ENCODE measurements at regions not wholly inside any gene's neighbourhood (a gene's known extent, or its start where the extent isn't known, plus 50 kb on each side); places are given as distances from the start of the nearest gene placed in this dataset. TPM values are rescaled to one million over a fixed set of nuclear protein-coding genes. Genes with fewer than 3 reads are reported as not detected.

DNA sequence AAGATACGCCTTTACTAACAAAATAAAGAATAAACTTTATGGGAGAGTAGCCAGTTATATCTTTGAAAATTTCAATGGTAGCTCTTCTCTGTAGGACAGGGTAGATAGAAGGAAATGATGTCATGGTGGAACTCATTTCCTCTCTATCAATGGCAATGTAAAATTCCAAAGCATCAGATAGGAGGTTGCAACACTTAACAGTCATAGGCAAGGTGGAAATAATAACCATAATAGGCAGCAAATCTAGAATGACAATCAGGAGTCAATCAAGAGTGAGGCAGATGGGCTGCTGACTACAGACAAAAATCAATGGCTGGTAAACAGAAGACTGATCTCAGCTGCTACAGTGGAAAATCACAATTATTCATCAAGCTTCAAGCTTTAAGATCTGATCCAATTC, 53.9 kb upstream of the TET2 start:
- POLR2A ChIA-PET: no interaction called here
- BruUV-seq (replicated peaks): no TSS peak
- TF ChIP-seq CTCF (conservative IDR thresholded peaks at IDR 0.05; ENCODE audit: low read length) (no peak), EZH2phosphoT487 (IDR thresholded peaks at IDR 0.05; ENCODE audit: borderline replicate concordance, low read depth, low read length) (no peak)
- CTCF ChIA-PET (ENCODE audit: unreplicated experiment): no interaction called here
- H3K4me2 ChIP-seq (ENCODE audit: low read length): no peak overlapping the region
- no peaks in the 10 kb centered on the region for H3K4me1 ChIP-seq (ENCODE audit: insufficient read depth, low read length, poor library complexity, severe bottlenecking)
- H3K4me3 ChIP-seq (ENCODE audit: low read depth, low read length, poor library complexity, severe bottlenecking): no peak overlapping the region
- no peaks in the 10 kb centered on the region for H3K79me2 ChIP-seq (ENCODE audit: insufficient read depth, low read depth, low read length)
- DNase-seq (ENCODE audit: low spot score): no peak
- H3K36me3 ChIP-seq (ENCODE audit: insufficient read depth, low read length): no peaks in the 10 kb centered on the region
- no peak overlapping the region for H2AFZ ChIP-seq (ENCODE audit: low read length)
- no peak overlapping the region for H3K27ac ChIP-seq (ENCODE audit: low read depth, low read length, poor library complexity, severe bottlenecking)
- H4K20me1 ChIP-seq (ENCODE audit: insufficient read depth, low read length): no peaks in the 10 kb centered on the region
- no peaks in the 10 kb centered on the region for H3K9me3 ChIP-seq (ENCODE audit: low read length)
- no peaks in the 10 kb centered on the region for H3K9me2 ChIP-seq (ENCODE audit: insufficient read depth, low read length)
- intact Hi-C loops (cut with micrococcal nuclease; ENCODE audit: unreplicated experiment): no loop called here

- no TSS peak for BruUV-seq (replicated peaks)
- H3K4me2 ChIP-seq (ENCODE audit: low read length): no peak overlapping the region
- H3K36me3 ChIP-seq (ENCODE audit: insufficient read depth, low read length): no peaks in the 10 kb centered on the region
- no peak for DNase-seq (ENCODE audit: low spot score)
- H3K9me3 ChIP-seq (ENCODE audit: low read length): no peaks in the 10 kb centered on the region
- H3K4me1 ChIP-seq (ENCODE audit: insufficient read depth, low read length, poor library complexity, severe bottlenecking): no peaks in the 10 kb centered on the region
- intact Hi-C loops (cut with micrococcal nuclease; ENCODE audit: unreplicated experiment): no loop called here
- POLR2A ChIA-PET: interaction anchor here (0.6 to 1.8 kb wide), 2 partner anchors 9 to 525 kb away, joined by 3 to 5 read pairs; no protein-coding TSS in a partner anchor
- TF ChIP-seq CTCF (conservative IDR thresholded peaks at IDR 0.05; ENCODE audit: low read length) (no peak), EZH2phosphoT487 (IDR thresholded peaks at IDR 0.05; ENCODE audit: borderline replicate concordance, low read depth, low read length) (no peak)
- H3K27ac ChIP-seq (ENCODE audit: low read depth, low read length, poor library complexity, severe bottlenecking): no peak overlapping the region
- H3K4me3 ChIP-seq (ENCODE audit: low read depth, low read length, poor library complexity, severe bottlenecking): no peak overlapping the region
- CTCF ChIA-PET (ENCODE audit: unreplicated experiment): no interaction called here
- H3K79me2 ChIP-seq (ENCODE audit: insufficient read depth, low read depth, low read length): no peaks in the 10 kb centered on the region
- H2AFZ ChIP-seq (ENCODE audit: low read length): no peak overlapping the region
- no peaks in the 10 kb centered on the region for H4K20me1 ChIP-seq (ENCODE audit: insufficient read depth, low read length)
- no peaks in the 10 kb centered on the region for H3K9me2 ChIP-seq (ENCODE audit: insufficient read depth, low read length)
Measured at GRCh38 chr4:105093975-105094374, 52.7 kb upstream of the TET2 start.

Small RNAs in the stretch of these regions (small RNA-seq; reads per million reads assigned to genes)
- gene AC096577.2 (not detected), gene RNU6-351P (not detected)
